ENCODE measurements at regions not wholly inside any gene's neighbourhood (a gene's known extent, or its start where the extent isn't known, plus 50 kb on each side); places are given as distances from the start of the nearest gene placed in this dataset.

DNA sequence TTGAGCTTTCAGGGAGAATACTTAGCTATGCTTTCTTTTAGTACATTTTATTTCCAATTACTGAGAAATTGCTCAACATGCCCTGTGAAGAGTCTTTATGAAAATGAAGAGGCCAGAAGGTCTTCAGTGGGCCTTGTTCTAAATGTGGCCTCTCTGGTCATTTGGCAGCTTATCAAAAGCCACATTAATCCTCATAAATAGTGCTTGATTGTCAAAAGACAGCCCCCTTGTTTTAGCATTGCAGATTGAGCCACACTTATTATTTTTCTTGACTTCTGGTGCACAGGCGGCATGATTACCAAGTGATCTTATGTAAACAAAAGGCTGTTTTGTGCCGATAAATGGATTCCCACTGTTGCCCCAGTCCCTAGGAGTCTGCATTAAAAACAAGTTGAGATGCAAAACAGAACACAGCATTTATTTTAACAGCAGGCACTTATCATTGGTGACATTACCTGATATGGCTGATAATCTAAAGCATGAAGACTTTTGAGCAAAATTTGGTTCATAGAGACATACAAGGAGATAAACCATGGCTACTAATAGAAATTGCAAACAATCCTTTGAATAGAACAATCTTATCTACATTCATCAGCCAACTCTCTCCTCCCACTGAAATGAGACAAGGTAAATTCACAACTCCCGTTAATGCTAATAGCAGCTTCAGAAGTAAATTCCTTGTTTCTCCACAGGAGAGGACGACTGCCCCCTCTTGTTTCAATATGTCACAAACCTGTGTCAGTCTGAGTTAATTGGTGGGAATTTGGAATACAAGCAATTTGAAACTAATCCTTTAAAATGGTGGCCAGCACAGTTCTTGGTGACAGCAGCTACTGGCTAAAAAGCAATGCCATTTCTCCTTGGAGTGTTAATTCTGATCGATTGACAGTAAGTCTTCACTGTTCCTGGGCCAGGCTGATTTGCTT is 194.3 kb downstream of the NSUN3 start:
- H3K27ac ChIP-seq: no peak overlapping the region
- no peak for DNase-seq (ENCODE audit: low spot score)
- TF ChIP-seq, protein P1, sequence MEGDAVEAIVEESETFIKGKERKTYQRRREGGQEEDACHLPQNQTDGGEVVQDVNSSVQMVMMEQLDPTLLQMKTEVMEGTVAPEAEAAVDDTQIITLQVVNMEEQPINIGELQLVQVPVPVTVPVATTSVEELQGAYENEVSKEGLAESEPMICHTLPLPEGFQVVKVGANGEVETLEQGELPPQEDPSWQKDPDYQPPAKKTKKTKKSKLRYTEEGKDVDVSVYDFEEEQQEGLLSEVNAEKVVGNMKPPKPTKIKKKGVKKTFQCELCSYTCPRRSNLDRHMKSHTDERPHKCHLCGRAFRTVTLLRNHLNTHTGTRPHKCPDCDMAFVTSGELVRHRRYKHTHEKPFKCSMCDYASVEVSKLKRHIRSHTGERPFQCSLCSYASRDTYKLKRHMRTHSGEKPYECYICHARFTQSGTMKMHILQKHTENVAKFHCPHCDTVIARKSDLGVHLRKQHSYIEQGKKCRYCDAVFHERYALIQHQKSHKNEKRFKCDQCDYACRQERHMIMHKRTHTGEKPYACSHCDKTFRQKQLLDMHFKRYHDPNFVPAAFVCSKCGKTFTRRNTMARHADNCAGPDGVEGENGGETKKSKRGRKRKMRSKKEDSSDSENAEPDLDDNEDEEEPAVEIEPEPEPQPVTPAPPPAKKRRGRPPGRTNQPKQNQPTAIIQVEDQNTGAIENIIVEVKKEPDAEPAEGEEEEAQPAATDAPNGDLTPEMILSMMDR (IDR thresholded peaks at IDR 0.05): no peak
- H3K4me3 ChIP-seq: no peak overlapping the region

DNA sequence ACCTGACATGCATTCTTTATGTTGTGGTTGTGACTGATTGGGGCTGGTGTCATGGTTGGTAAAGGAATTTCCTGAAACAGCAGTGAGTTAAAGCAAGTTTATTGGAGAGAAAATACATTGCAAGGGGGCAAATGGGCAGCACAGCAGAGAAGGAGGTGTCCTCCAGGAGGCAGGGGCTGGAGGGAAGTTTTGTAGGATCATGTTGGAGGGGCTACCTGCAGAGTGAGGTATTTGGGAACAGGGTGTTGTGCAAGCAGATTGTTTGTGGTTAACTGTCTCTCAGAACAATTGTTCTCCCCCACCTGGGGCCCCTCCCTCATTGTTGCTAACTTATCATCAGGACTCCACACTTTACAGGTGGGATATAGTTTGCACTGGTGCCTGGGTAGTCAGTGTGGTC is 196.0 kb downstream of the NSUN3 start:
- Histone ChIP-seq H3K4me3 (no peak overlapping the region), H3K27ac (no peak overlapping the region)
- TF ChIP-seq, protein P1 (IDR thresholded peaks at IDR 0.05): no peak

DNA sequence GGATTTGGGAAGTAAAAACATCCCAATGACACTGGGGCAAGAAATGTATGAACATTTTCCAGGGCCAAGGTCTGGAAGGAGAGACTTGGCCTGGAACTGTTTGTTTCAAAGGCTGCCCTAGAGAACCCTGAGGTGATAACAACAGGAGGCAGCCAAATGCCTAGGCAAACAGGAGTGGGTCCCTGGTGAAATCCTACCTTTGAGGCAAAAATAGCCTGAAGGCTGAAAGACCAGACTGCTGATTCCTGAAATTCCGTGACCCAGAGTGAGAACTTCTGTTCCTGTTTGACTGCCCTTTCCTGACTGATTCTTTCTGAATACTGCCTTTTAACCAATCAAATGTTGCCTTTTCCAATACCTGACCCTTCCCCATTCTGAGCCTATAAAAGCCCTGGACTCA is 196.4 kb downstream of the NSUN3 start:
- Histone ChIP-seq H3K27ac (no peak overlapping the region), H3K4me3 (no peak overlapping the region)
- TF ChIP-seq, protein P1 (IDR thresholded peaks at IDR 0.05): no peak
- no peak for DNase-seq (ENCODE audit: low spot score)

More for the DNA sequence above, 196.0 kb downstream of the NSUN3 start:
- no peak for DNase-seq (ENCODE audit: low spot score)

DNA sequence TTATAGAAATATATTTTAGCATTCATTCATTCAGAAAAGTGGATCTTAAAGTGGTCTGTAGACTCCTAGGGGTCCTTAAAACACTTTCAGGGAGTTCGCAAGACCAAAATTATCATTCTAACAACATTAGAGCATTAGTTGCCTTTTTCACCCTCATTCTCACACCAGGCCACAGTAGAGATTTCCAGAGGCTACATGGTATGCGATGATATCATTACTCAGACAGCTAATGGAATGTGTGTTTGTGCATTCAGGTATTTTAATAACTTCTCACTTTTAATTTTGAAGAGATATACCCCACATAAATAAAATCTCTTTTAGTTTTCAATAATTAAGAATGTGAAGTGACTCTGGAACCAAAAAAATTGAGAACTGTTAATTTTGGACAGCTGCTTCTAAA is 206.9 kb downstream of the NSUN3 start:
- TF ChIP-seq, protein P1 (IDR thresholded peaks at IDR 0.05): no peak
- no peak overlapping the region for H3K4me3 ChIP-seq
- no peak for DNase-seq (ENCODE audit: low spot score)
- H3K27ac ChIP-seq: no peak overlapping the region

DNA sequence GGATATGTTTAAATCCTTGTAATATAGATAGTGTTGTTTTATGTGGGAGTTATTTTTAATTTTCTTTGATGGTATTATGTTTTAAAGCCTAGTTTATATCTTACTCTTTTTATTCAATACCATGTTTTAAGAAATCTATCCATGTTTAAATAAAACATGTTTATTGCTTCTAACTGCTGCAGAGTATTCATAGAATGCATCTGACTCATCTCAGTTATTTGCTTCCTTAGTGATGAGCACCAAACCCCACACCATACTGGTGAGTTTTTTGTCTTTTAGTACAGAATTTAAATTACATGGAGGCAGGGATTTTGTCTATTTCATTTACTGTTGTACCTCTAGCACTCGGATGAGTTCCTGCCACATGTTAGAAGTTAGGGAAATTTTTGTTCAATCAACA is 209.2 kb downstream of the NSUN3 start:
- H3K4me3 ChIP-seq: no peak overlapping the region
- no peak overlapping the region for H3K27ac ChIP-seq
- TF ChIP-seq, protein P1 (IDR thresholded peaks at IDR 0.05): no peak
- no peak for DNase-seq (ENCODE audit: low spot score)

DNA sequence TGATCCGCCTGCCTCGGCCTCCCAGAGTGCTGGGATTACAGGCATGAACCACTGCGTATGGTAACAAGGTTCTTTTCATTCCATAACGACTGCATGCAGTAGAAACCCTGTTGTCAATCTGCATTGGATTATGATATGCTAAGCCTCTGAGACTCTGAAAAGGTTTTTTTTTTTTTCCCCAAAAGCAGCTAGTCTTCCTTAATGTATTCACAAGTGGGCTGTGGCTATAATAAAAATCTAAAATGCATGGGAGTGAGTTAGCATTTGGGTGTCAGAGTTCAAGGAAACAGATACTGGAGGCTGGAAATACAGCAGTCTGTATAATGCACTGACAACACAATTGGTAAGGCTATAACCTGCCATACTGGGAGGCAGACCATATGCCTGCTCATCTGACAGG is 218.1 kb downstream of the NSUN3 start:
- no peak overlapping the region for H3K27ac ChIP-seq
- H3K4me3 ChIP-seq: no peak overlapping the region
- TF ChIP-seq, protein P1 (IDR thresholded peaks at IDR 0.05): no peak
- no peak for DNase-seq (ENCODE audit: low spot score)

DNA sequence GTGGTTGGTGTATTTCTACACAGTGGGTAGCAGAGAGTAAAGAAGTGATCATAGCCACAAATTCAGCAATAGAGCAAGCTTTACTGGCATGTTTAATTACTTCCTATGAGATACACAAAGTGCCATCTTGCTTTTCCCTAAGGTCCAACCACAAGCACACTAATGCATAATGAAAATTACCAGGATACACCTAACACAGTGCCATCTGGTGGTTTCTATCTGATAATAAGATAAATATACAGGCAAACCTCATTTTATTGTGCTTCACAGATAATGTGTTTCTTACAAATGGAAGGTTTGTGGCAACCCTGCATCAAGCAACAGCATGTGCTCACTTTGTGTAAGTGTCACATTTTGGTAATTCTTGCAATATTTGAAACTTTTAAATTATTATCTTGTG is 223.0 kb downstream of the NSUN3 start:
- DNase-seq (ENCODE audit: low spot score): no peak
- no peak overlapping the region for H3K4me3 ChIP-seq
- H3K27ac ChIP-seq: no peak overlapping the region
- TF ChIP-seq, protein P1 (IDR thresholded peaks at IDR 0.05): no peak

Measured in coronary artery (tissue), 2 donors.